T47D (cell line): ENCODE measurements at regions not wholly inside any gene's neighbourhood (a gene's known extent, or its start where the extent isn't known, plus 50 kb on each side); places are given as distances from the start of the nearest gene placed in this dataset.
"Not testable (repeated sequence)": the region's sequence is repeated elsewhere in the genome, so short reads cannot be mapped to it uniquely, and the experiment has no call there.

Source experiments
- DNase-seq, 2 experiments: peaks; one replicate each; pipeline versions ENCODE4 v3.0.0 to v3.0.0-alpha.2; 2011 to 2012; ENCODE audit warnings: low read depth in 1 of 2, low spot score in 1 of 2
- JUND ChIP-seq: IDR thresholded peaks from 2 replicates; pipeline ENCODE4 v1.6.1; 2012; ENCODE audit warnings: low read depth
- in situ Hi-C: cut with HindIII; loops from 2 replicates; pipeline ENCODE4 v1.10.0; 2016; ENCODE audit warnings: low sequenced_read_pairs, low pct_unique_long_range_greater_than_20kb

DNA sequence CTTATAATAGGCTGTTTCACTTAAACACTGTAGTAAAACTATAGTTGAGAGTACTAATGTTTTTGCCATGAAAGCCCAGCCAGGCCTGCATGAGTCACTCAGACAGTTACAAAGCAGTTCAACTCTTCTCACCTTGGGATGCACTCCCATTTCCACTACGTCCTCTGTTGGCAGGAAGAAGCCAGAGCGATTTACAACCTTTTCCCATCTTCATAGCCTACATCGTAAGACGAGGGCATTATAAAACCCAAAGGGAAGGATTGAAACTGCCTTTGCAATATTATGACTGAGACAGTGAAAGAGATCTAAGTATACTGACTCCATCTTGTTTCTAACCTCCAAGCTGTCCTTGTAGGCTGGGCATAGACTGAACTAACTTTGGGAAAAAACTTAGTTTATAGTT is 71.8 kb upstream of the CSF1 start:
- in situ Hi-C loops, result no loop called here
- no peak for DNase-seq
- no peak for TF ChIP-seq JUND

DNA sequence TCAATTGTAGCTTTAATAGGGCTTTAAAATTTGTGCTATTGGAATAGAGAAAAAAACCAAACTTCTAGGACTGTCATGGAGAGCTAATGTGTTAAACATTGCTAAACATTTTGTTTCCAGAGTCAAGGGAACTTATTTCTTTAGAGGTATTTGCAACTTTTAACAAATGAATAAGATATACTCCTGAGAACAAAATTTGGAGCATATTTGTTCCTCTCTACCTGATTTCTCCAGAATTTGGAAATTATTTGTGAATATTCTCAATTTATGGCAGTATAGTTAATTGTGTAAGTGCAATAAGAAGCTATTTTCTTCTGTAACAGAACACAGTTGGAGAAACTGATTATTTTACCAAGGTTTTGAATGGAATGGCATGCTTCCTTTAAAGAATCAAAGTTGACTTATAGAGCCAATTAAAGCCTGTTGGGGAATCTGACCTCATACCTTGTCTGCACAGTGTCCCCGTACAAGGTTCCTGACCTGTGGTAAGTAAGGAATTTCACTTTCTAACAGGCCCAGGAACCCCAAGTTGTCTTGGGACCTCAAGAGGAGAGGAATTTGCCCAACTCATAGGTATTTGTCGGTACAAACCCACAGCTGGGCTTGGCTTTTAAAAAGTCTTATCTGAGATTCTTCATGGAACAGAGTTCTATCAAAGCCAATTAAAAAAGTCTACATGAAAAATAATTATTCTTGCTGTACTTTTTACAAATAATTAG is 72.6 kb upstream of the CSF1 start:
- DNase-seq, result no peak
- TF ChIP-seq JUND, result no peak
- in situ Hi-C loops, result no loop called here

DNA sequence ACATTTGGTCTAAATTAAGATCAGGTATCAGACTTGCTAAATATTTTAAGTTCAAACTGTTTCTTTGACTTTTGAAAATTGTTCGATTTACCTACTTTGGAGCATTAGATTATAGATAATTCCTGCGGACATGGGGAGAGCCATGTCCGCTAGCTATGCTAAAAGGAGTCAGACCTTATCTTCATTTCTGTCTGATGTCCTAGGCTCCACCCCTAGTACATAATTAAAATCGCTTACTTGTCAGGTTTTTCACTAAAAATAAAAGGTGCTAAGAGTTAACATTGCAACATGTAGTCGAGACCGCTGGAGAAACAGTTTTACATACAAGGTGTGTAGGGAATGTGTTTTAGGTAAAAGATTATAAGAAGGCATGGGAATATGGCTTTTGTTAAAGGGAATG is 71.9 kb upstream of the EPS8L3 start:
- DNase-seq, in situ Hi-C loops: not testable (repeated sequence)

DNA sequence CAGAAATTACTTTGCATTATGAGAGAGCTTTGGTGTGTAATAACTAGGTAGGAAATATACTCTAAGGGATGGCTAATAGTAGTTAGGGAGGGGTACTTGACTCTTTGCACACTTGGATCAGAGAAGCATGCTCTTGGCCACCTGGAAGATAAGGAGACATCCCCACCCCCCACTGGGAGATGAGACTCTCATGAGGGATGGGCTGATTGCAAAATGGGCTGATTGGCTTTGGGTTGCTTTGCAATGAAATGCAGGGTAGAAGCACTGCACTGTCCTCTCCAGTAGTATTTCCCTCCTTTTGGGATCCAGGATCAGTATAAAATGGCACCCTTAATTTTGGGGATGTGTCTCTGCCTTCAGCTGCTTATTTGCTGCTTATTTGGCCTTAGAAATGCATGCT is 71.2 kb upstream of the EPS8L3 start:
- in situ Hi-C loops, result no loop called here
- TF ChIP-seq JUND, result no peak
- no peak for DNase-seq

DNA sequence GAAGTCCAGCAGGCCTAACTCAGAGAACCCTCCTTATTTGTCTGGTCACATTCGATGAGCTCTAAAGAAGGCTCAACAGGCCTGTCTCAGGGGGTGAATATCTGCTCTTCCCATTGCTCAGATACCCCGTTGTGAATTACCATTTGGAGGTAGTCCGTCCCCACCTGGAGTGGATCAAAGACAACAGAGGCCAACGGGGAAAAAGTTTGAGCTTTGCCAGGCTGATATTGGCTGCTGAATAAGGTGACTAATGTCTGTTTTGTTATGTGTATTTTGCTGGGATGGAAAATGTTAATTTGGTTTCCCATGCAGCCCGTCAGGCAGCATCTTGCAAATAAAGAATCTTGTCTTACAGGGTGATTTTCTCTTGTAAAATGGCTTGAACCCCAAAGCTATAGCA is 69.2 kb upstream of the EPS8L3 start:
- no peak for TF ChIP-seq JUND
- in situ Hi-C loops, result no loop called here
- no peak for DNase-seq

DNA sequence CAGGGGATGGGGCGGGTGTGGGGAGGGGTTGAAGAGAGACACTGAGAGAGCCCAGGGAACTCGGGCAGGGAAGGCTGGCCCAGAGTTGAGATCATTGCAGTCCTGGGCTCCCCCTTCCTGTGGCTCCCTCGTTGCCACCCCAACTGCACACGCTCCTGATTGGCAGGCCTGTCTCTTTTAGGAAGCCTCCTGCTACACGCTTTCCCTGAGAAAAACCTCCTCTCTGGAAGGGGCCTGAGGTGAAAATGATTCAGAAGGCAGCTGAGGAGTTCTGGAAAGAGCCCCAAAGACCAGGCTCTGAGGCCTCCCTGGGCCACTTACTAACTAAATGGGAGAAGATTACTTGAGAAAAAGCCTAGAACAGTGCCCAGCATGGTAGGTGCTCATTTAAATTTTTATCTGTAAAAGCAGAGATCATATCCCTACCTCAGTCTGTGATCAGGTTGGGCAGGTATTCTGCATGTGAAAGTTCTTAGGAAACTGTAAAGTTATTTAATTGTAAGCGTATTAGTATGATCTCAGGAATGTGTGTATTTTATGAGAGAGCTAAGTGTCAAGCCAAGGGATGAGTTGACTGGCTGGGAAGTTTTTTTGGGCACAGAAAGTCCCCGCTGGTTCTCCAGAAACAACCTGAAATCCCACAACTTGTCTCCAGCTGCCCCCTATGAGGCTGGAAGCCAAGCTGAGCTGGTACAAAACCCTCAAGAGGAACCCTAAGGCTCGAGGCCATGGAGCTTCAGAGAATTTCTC is 65.2 kb upstream of the EPS8L3 start:
- no peak for DNase-seq
- in situ Hi-C loops, result no loop called here
- no peak for TF ChIP-seq JUND

DNA sequence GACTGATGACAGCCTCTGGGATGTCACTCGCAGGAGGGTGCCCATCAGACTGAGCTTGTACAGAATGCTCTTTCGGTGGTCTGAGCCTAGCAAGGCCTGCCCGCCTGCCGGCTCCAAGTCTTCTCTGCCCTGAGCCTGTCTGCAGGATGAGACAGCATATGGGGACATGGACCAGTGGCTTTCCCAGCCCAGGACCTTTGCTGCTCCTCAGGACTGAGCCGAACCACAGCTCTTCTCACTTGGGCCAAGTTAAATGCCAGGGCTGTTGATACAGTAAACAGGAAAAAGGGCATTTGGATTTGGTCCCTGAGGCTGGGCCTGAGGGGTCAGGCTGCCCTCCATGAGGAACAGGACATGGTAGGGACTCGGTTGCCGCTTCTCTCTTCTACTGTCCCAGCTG is 64.3 kb upstream of the EPS8L3 start:
- TF ChIP-seq JUND, result no peak

DNA sequence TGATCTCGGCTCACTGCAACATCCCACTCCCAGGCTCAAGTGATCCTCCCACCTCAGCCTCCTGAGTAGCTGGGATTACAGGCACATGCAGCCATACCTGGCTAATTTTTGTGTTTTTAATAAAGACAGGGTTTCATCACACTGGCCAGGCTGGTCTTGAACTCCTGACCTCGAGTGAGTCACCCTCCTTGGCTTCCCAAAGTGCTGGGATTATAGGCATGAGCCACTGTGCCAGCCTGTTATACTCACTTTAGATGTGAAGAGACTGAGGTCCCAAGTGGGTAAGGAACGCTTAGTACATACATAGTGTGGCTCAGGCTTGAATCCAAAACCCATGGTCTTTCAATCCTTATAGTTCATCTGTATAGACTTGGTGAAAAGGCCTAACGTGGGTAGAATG is 63.7 kb upstream of the EPS8L3 start:
- no peak for TF ChIP-seq JUND
- DNase-seq, result peak in 1 of 2 experiments; percentile 10
- in situ Hi-C loops, result no loop called here

More for the DNA sequence above, 64.3 kb upstream of the EPS8L3 start:
- peak in 1 of 2 experiments; percentile 60 for DNase-seq
- in situ Hi-C loops, result no loop called here

DNA sequence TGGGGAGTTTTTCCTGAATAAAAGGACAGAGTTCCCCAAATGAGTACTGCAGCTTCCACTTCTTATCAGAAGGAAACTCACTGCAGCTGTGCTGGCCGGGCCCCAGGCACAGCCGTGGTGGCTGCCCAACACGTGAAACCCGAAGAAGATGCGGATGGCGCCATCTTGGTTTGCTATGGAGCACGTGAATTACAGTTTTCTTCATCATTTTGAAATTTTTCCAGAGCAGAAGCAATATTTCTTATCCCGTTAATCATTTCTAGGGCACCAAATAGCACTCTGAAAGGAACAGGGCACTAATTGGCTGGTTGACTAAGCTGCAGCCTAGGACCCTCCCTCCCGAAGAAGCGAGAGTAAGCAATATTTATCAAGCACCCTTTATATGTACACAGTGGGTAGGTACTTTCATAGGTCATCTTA is 63.2 kb upstream of the EPS8L3 start:
- no peak for DNase-seq
- TF ChIP-seq JUND, result no peak
- in situ Hi-C loops, result no loop called here

DNA sequence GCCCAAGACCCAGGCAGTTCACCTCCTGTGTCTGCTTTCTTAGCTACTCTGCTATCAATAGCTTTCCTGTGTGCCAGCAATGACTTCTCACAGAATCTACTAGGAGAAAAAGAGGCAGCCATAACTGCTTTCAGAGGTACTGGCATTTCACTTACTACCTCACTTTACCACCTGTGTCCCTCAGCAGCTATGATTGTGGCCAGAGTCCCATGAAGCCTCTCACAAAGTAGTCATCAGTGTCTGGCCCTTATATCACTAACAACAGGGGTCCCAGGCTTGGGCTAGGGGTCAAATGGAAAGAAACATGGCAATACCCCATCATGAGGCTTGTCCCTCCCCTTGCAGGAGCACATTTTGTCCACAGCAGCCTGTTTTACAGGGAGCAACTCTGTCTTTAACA is 62.7 kb upstream of the EPS8L3 start:
- in situ Hi-C loops, result no loop called here
- TF ChIP-seq JUND, result no peak
- DNase-seq, result no peak

DNA sequence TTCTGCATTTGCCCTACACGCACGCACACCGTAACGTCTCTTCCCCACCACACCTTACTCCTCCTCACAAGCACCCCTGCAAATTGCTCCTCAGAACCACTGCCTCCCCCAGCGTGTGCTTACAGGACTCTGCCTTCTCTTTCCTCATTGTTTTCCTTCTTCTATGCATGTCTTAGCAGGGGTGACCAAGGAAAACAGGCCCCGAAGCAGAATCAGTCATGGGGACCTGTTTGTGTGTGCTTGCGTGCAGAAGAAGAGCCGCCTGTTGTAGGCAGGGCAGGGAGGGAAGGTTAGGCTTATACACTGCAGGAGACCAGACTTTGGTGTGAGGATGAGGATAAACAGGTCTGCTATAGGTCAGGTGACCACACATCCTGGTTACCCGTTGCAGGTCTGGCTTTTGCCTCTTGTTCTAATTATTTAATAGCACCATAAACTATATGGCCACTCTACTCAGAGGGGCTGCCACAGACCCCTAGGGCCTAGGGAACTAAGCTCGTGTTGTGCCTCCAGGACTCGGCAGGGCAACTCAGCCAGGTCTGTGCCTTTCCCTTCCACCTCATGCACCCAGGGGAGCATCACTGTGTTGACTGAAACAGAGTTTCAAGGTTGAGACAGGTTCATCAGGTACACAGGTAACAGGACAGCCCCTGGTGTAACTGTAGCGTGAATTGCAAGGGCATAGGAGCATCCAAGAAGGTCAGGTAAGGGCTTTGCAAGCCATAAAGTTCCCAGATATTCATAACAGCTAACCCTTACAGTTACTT is 60.8 kb upstream of the EPS8L3 start:
- no peak for TF ChIP-seq JUND
- in situ Hi-C loops, result no loop called here
- DNase-seq, result no peak

DNA sequence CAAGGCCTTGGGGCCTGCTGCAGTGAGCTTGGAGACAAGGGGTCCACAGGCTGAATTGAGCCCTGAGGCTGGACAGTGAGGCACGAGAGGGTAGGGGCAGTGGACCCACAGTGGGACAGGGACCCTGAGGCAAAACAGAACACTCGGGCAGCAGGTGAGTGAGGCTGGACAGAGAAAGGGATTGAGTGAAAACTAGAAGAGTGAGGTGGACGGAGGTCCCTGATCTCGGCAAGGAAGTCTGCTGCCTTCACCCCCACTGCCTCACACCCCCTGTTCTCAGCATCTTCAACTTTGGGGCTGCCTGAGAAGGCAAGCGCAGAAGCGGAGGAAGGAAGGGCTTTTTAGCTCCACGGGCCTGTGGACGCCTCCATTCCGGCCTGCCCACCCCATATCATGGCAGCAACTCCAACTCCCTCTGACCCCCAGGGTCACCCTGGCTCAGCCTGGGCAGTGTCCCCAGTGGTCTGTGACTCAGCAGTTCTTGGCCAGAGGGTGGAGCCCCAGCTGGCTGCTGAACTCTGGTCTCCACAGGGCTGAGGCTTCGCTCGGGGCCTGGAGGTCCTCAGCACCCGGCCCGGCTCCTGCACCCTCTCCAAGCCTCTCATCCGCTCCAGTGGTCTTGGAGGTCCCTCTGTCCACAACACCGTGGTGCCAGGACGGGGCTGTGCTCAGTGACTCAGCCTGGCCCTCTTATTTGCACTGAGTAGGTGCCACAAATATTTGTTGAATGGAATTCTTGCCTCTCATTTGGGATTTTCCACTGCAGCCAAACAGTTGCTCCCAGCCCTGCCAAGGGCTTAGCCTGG is 60.0 kb upstream of the EPS8L3 start:
- peak in 1 of 2 experiments; percentile 52 for DNase-seq
- no peak for TF ChIP-seq JUND
- in situ Hi-C loops, result no loop called here
